OCI-LY3 (cell line): ENCODE measurements at regions not wholly inside any gene's neighbourhood (a gene's known extent, or its start where the extent isn't known, plus 50 kb on each side); places are given as distances from the start of the nearest gene placed in this dataset.

Experiments used
- H2AFZ ChIP-seq: fragments of 200-600, 300-600 bp; shearing (Covaris generic); 2 replicates; pipeline ENCODE4 v1.6.0; 2014; ENCODE audit warnings: antibody characterized with exemption, low read depth, low read length
- H3K27ac ChIP-seq: fragments of 200-600, 300-600 bp; sonication (generic); 2 replicates; pipeline ENCODE4 v1.5.1; 2014; ENCODE audit warnings: mild to moderate bottlenecking, low read length, moderate library complexity, mixed read lengths
- H3K27me3 ChIP-seq: fragments of 200-600, 300-600 bp; sonication (generic); 2 replicates; pipeline ENCODE4 v1.6.1; 2014; ENCODE audit warnings: low read depth, low read length, mixed read lengths
- H3K36me3 ChIP-seq: fragments of 200-600, 300-600 bp; sonication (generic); replicated peaks from 2 replicates; pipeline ENCODE3; 2014; ENCODE audit warnings: low read depth, low read length, mixed read lengths
- H3K4me1 ChIP-seq: fragments of 300-600, 200-600 bp; sonication (generic); 2 replicates; pipeline ENCODE4 v1.6.1; 2014; ENCODE audit warnings: low read length, mixed read lengths
- H3K4me2 ChIP-seq: fragments of 200-600, 300-600 bp; sonication (generic); 2 replicates; pipeline ENCODE4 v1.6.1; 2014; ENCODE audit warnings: low read length, mixed read lengths
- H3K4me3 ChIP-seq: fragments of 300-600, 200-600 bp; sonication (generic); 2 replicates; pipeline ENCODE4 v1.5.1; 2014; ENCODE audit warnings: antibody characterized with exemption, mild to moderate bottlenecking, low read length, moderate library complexity
- H3K79me2 ChIP-seq: fragments of 300-600, 200-600 bp; shearing (Covaris generic); 2 replicates; pipeline ENCODE4 v1.6.1; 2014; ENCODE audit warnings: mild to moderate bottlenecking, low read length, mixed read lengths
- H3K9ac ChIP-seq: fragments of 300-600, 200-600 bp; shearing (Covaris generic); 2 replicates; pipeline ENCODE4 v1.6.0; 2014; ENCODE audit warnings: mild to moderate bottlenecking, low read length, moderate library complexity
- H3K9me3 ChIP-seq: fragments of 200-600, 300-600 bp; shearing (Covaris generic); 2 replicates; pipeline ENCODE4 v1.6.1; 2014; ENCODE audit warnings: low read length, mixed read lengths; ENCODE audit not compliant: insufficient read depth
- H4K20me1 ChIP-seq: fragments of 200-600, 300-600 bp; sonication (generic); 2 replicates; pipeline ENCODE4 v1.6.1; 2016; ENCODE audit warnings: low read length, mixed read lengths; ENCODE audit not compliant: insufficient read depth
- EZH2phosphoT487 ChIP-seq: fragments of 200-600 bp; shearing (Covaris generic); IDR thresholded peaks from 2 replicates; pipeline ENCODE4 v1.6.1; 2018; ENCODE audit warnings: antibody characterized with exemption, mixed run types, low read depth
- TF ChIP-seq, protein P1 (sequence below): fragments of 200-600, 300-600 bp; sonication (generic); IDR thresholded peaks from 2 replicates; pipeline ENCODE4 v1.5.1; 2014; ENCODE audit warnings: antibody characterized with exemption, low read length, low read depth

DNA sequence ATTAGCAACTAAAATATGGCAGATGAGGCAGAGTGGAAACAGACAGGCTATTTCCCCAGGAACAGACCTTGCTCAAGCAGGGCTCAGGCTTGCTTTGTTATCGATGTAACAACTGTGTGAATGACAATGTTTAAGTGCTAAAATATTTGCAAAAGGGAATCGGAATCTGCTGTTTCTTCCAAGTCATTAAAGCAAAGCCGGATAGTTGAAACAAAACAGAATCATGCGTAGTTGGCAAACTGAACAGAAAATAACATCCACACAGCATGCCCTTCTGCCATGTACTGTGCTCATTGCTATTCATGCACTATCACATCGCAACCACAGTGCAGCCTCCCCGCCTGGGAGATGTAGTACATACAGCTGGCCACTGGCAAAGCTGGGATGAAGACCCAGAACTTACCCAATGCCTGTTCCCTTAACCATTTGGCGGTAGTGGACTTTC lies 799.1 kb downstream of the DIAPH3 start:
- H3K9me3 ChIP-seq = no peaks in the 10 kb centered on the region
- no peak overlapping the region for H3K27ac ChIP-seq
- H3K79me2 ChIP-seq = no peaks in the 10 kb centered on the region
- TF ChIP-seq, protein P1, sequence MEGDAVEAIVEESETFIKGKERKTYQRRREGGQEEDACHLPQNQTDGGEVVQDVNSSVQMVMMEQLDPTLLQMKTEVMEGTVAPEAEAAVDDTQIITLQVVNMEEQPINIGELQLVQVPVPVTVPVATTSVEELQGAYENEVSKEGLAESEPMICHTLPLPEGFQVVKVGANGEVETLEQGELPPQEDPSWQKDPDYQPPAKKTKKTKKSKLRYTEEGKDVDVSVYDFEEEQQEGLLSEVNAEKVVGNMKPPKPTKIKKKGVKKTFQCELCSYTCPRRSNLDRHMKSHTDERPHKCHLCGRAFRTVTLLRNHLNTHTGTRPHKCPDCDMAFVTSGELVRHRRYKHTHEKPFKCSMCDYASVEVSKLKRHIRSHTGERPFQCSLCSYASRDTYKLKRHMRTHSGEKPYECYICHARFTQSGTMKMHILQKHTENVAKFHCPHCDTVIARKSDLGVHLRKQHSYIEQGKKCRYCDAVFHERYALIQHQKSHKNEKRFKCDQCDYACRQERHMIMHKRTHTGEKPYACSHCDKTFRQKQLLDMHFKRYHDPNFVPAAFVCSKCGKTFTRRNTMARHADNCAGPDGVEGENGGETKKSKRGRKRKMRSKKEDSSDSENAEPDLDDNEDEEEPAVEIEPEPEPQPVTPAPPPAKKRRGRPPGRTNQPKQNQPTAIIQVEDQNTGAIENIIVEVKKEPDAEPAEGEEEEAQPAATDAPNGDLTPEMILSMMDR = no peak
- no peak for TF ChIP-seq EZH2phosphoT487
- H3K27me3 ChIP-seq = no peaks in the 10 kb centered on the region
- H3K9ac ChIP-seq = no peak overlapping the region
- no peaks in the 10 kb centered on the region for H3K36me3 ChIP-seq
- H4K20me1 ChIP-seq = no peaks in the 10 kb centered on the region
- H3K4me2 ChIP-seq = no peak overlapping the region
- H2AFZ ChIP-seq = no peak overlapping the region
- H3K4me3 ChIP-seq = no peak overlapping the region
- peaks cover 8% of the 10 kb centered on the region for H3K4me1 ChIP-seq

DNA sequence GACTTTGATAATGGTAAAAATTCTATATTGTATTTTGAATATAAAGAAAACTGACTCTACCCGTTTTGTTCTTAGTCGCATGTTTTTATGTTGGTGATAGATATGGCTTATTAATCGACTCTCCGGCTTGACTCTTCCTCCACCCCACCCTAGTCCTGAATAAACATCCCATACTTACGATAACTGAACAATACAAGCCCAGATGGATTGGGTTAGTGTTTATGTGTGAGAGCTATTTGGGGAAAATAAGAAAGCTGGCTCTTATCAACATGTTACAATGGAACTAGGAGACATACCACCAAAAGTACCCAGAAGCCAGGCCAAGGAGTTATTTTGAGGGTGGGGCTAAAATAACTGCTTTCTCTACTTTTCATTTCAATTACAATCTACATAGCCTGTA lies 796.3 kb downstream of the DIAPH3 start:
- no peak overlapping the region for H3K4me3 ChIP-seq
- no peak overlapping the region for H3K27ac ChIP-seq
- no peak overlapping the region for H3K9ac ChIP-seq
- H3K4me1 ChIP-seq = no peaks in the 10 kb centered on the region
- TF ChIP-seq, protein P1 = no peak
- TF ChIP-seq EZH2phosphoT487 = no peak
- H4K20me1 ChIP-seq = no peaks in the 10 kb centered on the region
- H3K36me3 ChIP-seq = no peaks in the 10 kb centered on the region
- H3K4me2 ChIP-seq = no peak overlapping the region
- H3K79me2 ChIP-seq = no peaks in the 10 kb centered on the region
- no peaks in the 10 kb centered on the region for H3K27me3 ChIP-seq
- H2AFZ ChIP-seq = no peak overlapping the region
- H3K9me3 ChIP-seq = no peaks in the 10 kb centered on the region

DNA sequence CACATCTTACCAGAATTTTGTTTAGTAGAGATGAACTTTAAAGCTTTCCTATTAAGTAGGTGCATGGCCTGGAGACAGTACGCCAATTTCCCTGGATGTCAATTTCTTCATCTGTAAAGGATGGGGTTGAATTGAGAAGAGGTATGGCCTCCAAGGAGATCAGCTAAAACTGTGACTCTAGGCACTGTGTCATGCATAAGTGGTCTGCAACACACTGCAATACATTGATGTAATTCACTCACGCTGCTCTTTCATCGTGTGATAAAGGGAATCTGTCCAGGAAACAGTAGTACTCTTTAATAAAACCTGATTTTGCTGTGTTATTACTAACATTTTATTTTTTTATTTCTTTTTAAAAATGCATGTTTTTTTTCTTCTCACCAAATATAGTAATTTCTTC lies 795.8 kb downstream of the DIAPH3 start:
- Histone ChIP-seq H3K79me2 (no peaks in the 10 kb centered on the region), H3K36me3 (no peaks in the 10 kb centered on the region), H3K9ac (no peak overlapping the region), H4K20me1 (no peaks in the 10 kb centered on the region), H3K27me3 (peaks cover under 1% of the 10 kb centered on the region; the same call in 1 of the 2 replicates), H3K9me3 (no peaks in the 10 kb centered on the region), H3K27ac (no peak overlapping the region), H3K4me2 (no peak overlapping the region), H3K4me3 (no peak overlapping the region), H2AFZ (no peak overlapping the region), H3K4me1 (no peaks in the 10 kb centered on the region)
- TF ChIP-seq, protein P1 = no peak
- no peak for TF ChIP-seq EZH2phosphoT487

GRCh38 chr13:59368693-59369092 lies 795.0 kb downstream of the DIAPH3 start:
- TF ChIP-seq EZH2phosphoT487 = no peak
- TF ChIP-seq, protein P1 = no peak
- H4K20me1 ChIP-seq = no peaks in the 10 kb centered on the region
- no peaks in the 10 kb centered on the region for H3K9me3 ChIP-seq
- no peak overlapping the region for H2AFZ ChIP-seq
- no peak overlapping the region for H3K27ac ChIP-seq
- no peaks in the 10 kb centered on the region for H3K79me2 ChIP-seq
- H3K9ac ChIP-seq = no peak overlapping the region
- no peaks in the 10 kb centered on the region for H3K36me3 ChIP-seq
- no peak overlapping the region for H3K4me2 ChIP-seq
- H3K4me1 ChIP-seq = no peaks in the 10 kb centered on the region
- H3K27me3 ChIP-seq = peaks cover 4% of the 10 kb centered on the region; the same call in 1 of the 2 replicates
- H3K4me3 ChIP-seq = no peak overlapping the region
